ENCODE measurements at regions not wholly inside any gene's neighbourhood (a gene's known extent, or its start where the extent isn't known, plus 50 kb on each side); places are given as distances from the start of the nearest gene placed in this dataset.

- no peak for DNase-seq (ENCODE audit: low read depth, low spot score)
- ChIA-PET POLR2A (interaction anchor here (1.0 kb wide), 1 partner anchor 267 kb away, joined by 4 read pairs; no protein-coding TSS in a partner anchor), CTCF (interaction anchor here (0.7 to 6.9 kb wide), 69 partner anchors 9 to 484 kb away, joined by 3 to 165 read pairs (median 4); partner anchors contain the start of gene TWIST2)
- TF ChIP-seq CTCF (IDR thresholded peaks at IDR 0.05; ENCODE audit: insufficient read depth, low read length, missing control alignments), result no peak
- H3K4me3 ChIP-seq (ENCODE audit: low read depth, low read length), result no peak overlapping the region
Observed at GRCh38 chr2:238785528-238785860, 62.4 kb upstream of the TWIST2 start.

GRCh38 chr2:238786379-238786778, 61.5 kb upstream of the TWIST2 start:
- H3K4me3 ChIP-seq (ENCODE audit: low read depth, low read length), result peak overlapping the region; percentile 34
- DNase-seq (ENCODE audit: low read depth, low spot score), result no peak
- POLR2A ChIA-PET, result no interaction called here
- CTCF ChIA-PET, result interaction anchor here (0.6 to 6.9 kb wide), 32 partner anchors 11 to 485 kb away, joined by 3 to 165 read pairs (median 4); partner anchors contain the start of gene TWIST2
- no peak for TF ChIP-seq CTCF (IDR thresholded peaks at IDR 0.05; ENCODE audit: insufficient read depth, low read length, missing control alignments)

- DNase-seq (ENCODE audit: low read depth, low spot score), result no peak
- CTCF ChIA-PET, result interaction anchor here (1.0 to 6.9 kb wide), 20 partner anchors 11 to 419 kb away, joined by 3 to 165 read pairs (median 4); partner anchors contain the start of gene TWIST2
- TF ChIP-seq CTCF (IDR thresholded peaks at IDR 0.05; ENCODE audit: insufficient read depth, low read length, missing control alignments), result no peak
- peak overlapping the region; percentile 34 for H3K4me3 ChIP-seq (ENCODE audit: low read depth, low read length)
- POLR2A ChIA-PET, result no interaction called here
Observed at GRCh38 chr2:238786792-238787490, 60.9 kb upstream of the TWIST2 start.

DNA sequence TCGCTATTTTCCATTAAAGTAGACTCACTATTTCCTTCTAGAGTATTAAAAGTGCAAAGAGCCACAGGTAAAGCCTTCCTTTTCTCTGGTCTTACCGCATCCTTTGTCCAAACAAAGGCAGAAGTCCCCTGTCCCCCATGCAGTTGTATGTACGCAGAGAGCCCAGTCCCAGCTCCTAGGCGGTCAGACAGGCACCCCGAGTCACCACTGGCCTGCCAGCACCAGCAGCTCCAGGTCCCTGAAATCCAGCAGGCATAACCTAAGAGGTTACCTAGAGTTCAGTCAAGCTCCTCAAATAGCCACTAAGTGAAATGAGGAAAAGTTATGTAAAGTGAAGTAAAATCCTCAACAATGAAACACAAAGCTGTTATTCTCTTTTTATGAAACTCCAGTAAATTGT, 60.4 kb upstream of the TWIST2 start:
- ChIA-PET POLR2A (no interaction called here), CTCF (interaction anchor here (1.1 to 6.9 kb wide), 8 partner anchors 67 to 431 kb away, joined by 3 to 165 read pairs (median 5); no protein-coding TSS in a partner anchor)
- H3K4me3 ChIP-seq (ENCODE audit: low read depth, low read length), result peak overlapping the region; percentile 34
- TF ChIP-seq CTCF (IDR thresholded peaks at IDR 0.05; ENCODE audit: insufficient read depth, low read length, missing control alignments), result no peak
- DNase-seq (ENCODE audit: low read depth, low spot score), result no peak

GRCh38 chr2:238789317-238789806, 58.5 kb upstream of the TWIST2 start:
- no peak overlapping the region for H3K4me3 ChIP-seq (ENCODE audit: low read depth, low read length)
- ChIA-PET POLR2A (no interaction called here), CTCF (interaction anchor here (1.2 to 6.9 kb wide), 2 partner anchors 276 to 419 kb away, joined by 3 to 75 read pairs; no protein-coding TSS in a partner anchor)
- DNase-seq (ENCODE audit: low read depth, low spot score), result no peak
- TF ChIP-seq CTCF (IDR thresholded peaks at IDR 0.05; ENCODE audit: insufficient read depth, low read length, missing control alignments), result no peak

GRCh38 chr2:238790126-238790832, 57.6 kb upstream of the TWIST2 start:
- ChIA-PET POLR2A (no interaction called here), CTCF (interaction anchor here (1.0 to 1.5 kb wide), 6 partner anchors 9 to 419 kb away, joined by 3 to 6 read pairs (median 3); no protein-coding TSS in a partner anchor)
- no peak for TF ChIP-seq CTCF (IDR thresholded peaks at IDR 0.05; ENCODE audit: insufficient read depth, low read length, missing control alignments)
- peak overlapping the region; percentile 47 for H3K4me3 ChIP-seq (ENCODE audit: low read depth, low read length)
- DNase-seq (ENCODE audit: low read depth, low spot score), result no peak
